ENCODE measurements at regions not wholly inside any gene's neighbourhood (a gene's known extent, or its start where the extent isn't known, plus 50 kb on each side); places are given as distances from the start of the nearest gene placed in this dataset.
"Not testable (repeated sequence)": the region's sequence is repeated elsewhere in the genome, so short reads cannot be mapped to it uniquely, and the experiment has no call there.

- H2BK5ac ChIP-seq (ENCODE audit: low read depth, low read length, poor library complexity, severe bottlenecking); H3K18ac ChIP-seq (ENCODE audit: low read depth in 1 of 2, low read length in 2 of 2); H2AK5ac ChIP-seq (ENCODE audit: low read length, severe bottlenecking); H3K27me3 ChIP-seq (ENCODE audit: control insufficient read depth in 1 of 2, insufficient read depth in 1 of 2, low read length in 2 of 2); H3K9ac ChIP-seq (ENCODE audit: low read length); H3K4me1 ChIP-seq (ENCODE audit: control insufficient read depth, insufficient read depth, low read depth, low read length); H3K14ac ChIP-seq (ENCODE audit: low read length in 2 of 2); H3K4me3 ChIP-seq (ENCODE audit: insufficient read depth in 1 of 2, low read depth in 1 of 2, low read length in 2 of 2); H3K23ac ChIP-seq (ENCODE audit: low read length in 2 of 2); H2AFZ ChIP-seq (ENCODE audit: low read depth, low read length); H3K36me3 ChIP-seq (ENCODE audit: control insufficient read depth in 1 of 2, insufficient read depth in 2 of 2, low read depth in 1 of 2, low read length in 2 of 2); DNase-seq; H2BK12ac ChIP-seq (ENCODE audit: low read length in 2 of 2); H3K27ac ChIP-seq (ENCODE audit: low read length, poor library complexity, severe bottlenecking); H3K9me3 ChIP-seq (ENCODE audit: control insufficient read depth, low read length); H3K4ac ChIP-seq (ENCODE audit: low read depth in 1 of 2, low read length in 2 of 2); H2BK15ac ChIP-seq (ENCODE audit: low read depth, poor library complexity, severe bottlenecking); H2BK120ac ChIP-seq (ENCODE audit: low read depth, low read length); H3K79me1 ChIP-seq (replicated peaks; ENCODE audit: low read length, poor library complexity, severe bottlenecking); H4K8ac ChIP-seq (ENCODE audit: low read length); H3K4me2 ChIP-seq (ENCODE audit: low read length, poor library complexity, severe bottlenecking): not testable (repeated sequence)
- WGBS = 94% methylated on average over 11 of the region's 11 CpGs
- H4K91ac ChIP-seq (ENCODE audit: low read length) = peak overlapping the region; percentile 68
These were observed 136.3 kb upstream of the PARD3 start for GRCh38 chr10:34951263-34951887.

GRCh38 chr10:34945951-34946522, 130.9 kb upstream of the PARD3 start:
- not testable (repeated sequence) for H3K9ac ChIP-seq (ENCODE audit: low read length); H3K4me1 ChIP-seq (ENCODE audit: control insufficient read depth, insufficient read depth, low read depth, low read length); H3K4ac ChIP-seq (ENCODE audit: low read depth in 1 of 2, low read length in 2 of 2); H3K23ac ChIP-seq (ENCODE audit: low read length in 2 of 2); H2BK12ac ChIP-seq (ENCODE audit: low read length in 2 of 2); H2BK5ac ChIP-seq (ENCODE audit: low read depth, low read length, poor library complexity, severe bottlenecking); H3K36me3 ChIP-seq (ENCODE audit: control insufficient read depth in 1 of 2, insufficient read depth in 2 of 2, low read depth in 1 of 2, low read length in 2 of 2); DNase-seq; H2BK120ac ChIP-seq (ENCODE audit: low read depth, low read length); H3K79me1 ChIP-seq (replicated peaks; ENCODE audit: low read length, poor library complexity, severe bottlenecking); H2BK15ac ChIP-seq (ENCODE audit: low read depth, poor library complexity, severe bottlenecking); H4K91ac ChIP-seq (ENCODE audit: low read length); H3K14ac ChIP-seq (ENCODE audit: low read length in 2 of 2); H3K4me2 ChIP-seq (ENCODE audit: low read length, poor library complexity, severe bottlenecking); H3K9me3 ChIP-seq (ENCODE audit: control insufficient read depth, low read length); H3K4me3 ChIP-seq (ENCODE audit: insufficient read depth in 1 of 2, low read depth in 1 of 2, low read length in 2 of 2); H3K27ac ChIP-seq (ENCODE audit: low read length, poor library complexity, severe bottlenecking); H4K8ac ChIP-seq (ENCODE audit: low read length); H2AK5ac ChIP-seq (ENCODE audit: low read length, severe bottlenecking); H3K18ac ChIP-seq (ENCODE audit: low read depth in 1 of 2, low read length in 2 of 2); H2AFZ ChIP-seq (ENCODE audit: low read depth, low read length)
- WGBS = 93% methylated on average over 9 of the region's 9 CpGs
- peaks cover 0 to 13% of the 10 kb centered on the region in 2 experiments for H3K27me3 ChIP-seq (ENCODE audit: control insufficient read depth in 1 of 2, insufficient read depth in 1 of 2, low read length in 2 of 2)

- Histone ChIP-seq H3K27ac (ENCODE audit: low read length, poor library complexity, severe bottlenecking) (no peak overlapping the region), H3K4ac (ENCODE audit: low read depth in 1 of 2, low read length in 2 of 2) (no peak overlapping the region), H3K9me3 (ENCODE audit: control insufficient read depth, low read length) (no peaks in the 10 kb centered on the region), H2AFZ (ENCODE audit: low read depth, low read length) (no peak overlapping the region), H2BK5ac (ENCODE audit: low read depth, low read length, poor library complexity, severe bottlenecking) (no peak overlapping the region), H2BK15ac (ENCODE audit: low read depth, poor library complexity, severe bottlenecking) (no peak overlapping the region), H4K8ac (ENCODE audit: low read length) (no peak overlapping the region), H3K9ac (ENCODE audit: low read length) (no peak overlapping the region), H2BK120ac (ENCODE audit: low read depth, low read length) (no peak overlapping the region), H3K18ac (ENCODE audit: low read depth in 1 of 2, low read length in 2 of 2) (peak overlapping the region in 1 of 2 experiments; percentile 49), H3K23ac (ENCODE audit: low read length in 2 of 2) (no peak overlapping the region), H3K4me1 (ENCODE audit: control insufficient read depth, insufficient read depth, low read depth, low read length) (peaks cover 2% of the 10 kb centered on the region), H4K91ac (ENCODE audit: low read length) (no peak overlapping the region), H2AK5ac (ENCODE audit: low read length, severe bottlenecking) (no peak overlapping the region), H3K79me1 (replicated peaks; ENCODE audit: low read length, poor library complexity, severe bottlenecking) (no peaks in the 10 kb centered on the region), H3K27me3 (ENCODE audit: control insufficient read depth in 1 of 2, insufficient read depth in 1 of 2, low read length in 2 of 2) (peaks cover 0 to 6% of the 10 kb centered on the region in 2 experiments), H2BK12ac (ENCODE audit: low read length in 2 of 2) (no peak overlapping the region), H3K4me3 (ENCODE audit: insufficient read depth in 1 of 2, low read depth in 1 of 2, low read length in 2 of 2) (no peak overlapping the region), H3K36me3 (ENCODE audit: control insufficient read depth in 1 of 2, insufficient read depth in 2 of 2, low read depth in 1 of 2, low read length in 2 of 2) (no peaks in the 10 kb centered on the region), H3K14ac (ENCODE audit: low read length in 2 of 2) (no peak overlapping the region), H3K4me2 (ENCODE audit: low read length, poor library complexity, severe bottlenecking) (no peak overlapping the region)
- DNase-seq = peak; percentile 36
- 85% methylated on average over 14 of the region's 14 CpGs for WGBS
These were observed 126.6 kb upstream of the PARD3 start for GRCh38 chr10:34941471-34942357.

GRCh38 chr10:34940436-34940835, 125.3 kb upstream of the PARD3 start:
- 90% methylated on average over 8 of the region's 8 CpGs for WGBS
- Histone ChIP-seq H2BK15ac (ENCODE audit: low read depth, poor library complexity, severe bottlenecking) (no peak overlapping the region), H3K79me1 (replicated peaks; ENCODE audit: low read length, poor library complexity, severe bottlenecking) (no peaks in the 10 kb centered on the region), H4K91ac (ENCODE audit: low read length) (no peak overlapping the region), H3K9ac (ENCODE audit: low read length) (no peak overlapping the region), H3K23ac (ENCODE audit: low read length in 2 of 2) (no peak overlapping the region), H3K27me3 (ENCODE audit: control insufficient read depth in 1 of 2, insufficient read depth in 1 of 2, low read length in 2 of 2) (peaks cover 0 to 2% of the 10 kb centered on the region in 2 experiments), H2AK5ac (ENCODE audit: low read length, severe bottlenecking) (no peak overlapping the region), H2BK5ac (ENCODE audit: low read depth, low read length, poor library complexity, severe bottlenecking) (no peak overlapping the region), H3K36me3 (ENCODE audit: control insufficient read depth in 1 of 2, insufficient read depth in 2 of 2, low read depth in 1 of 2, low read length in 2 of 2) (no peaks in the 10 kb centered on the region), H3K27ac (ENCODE audit: low read length, poor library complexity, severe bottlenecking) (no peak overlapping the region), H3K4me3 (ENCODE audit: insufficient read depth in 1 of 2, low read depth in 1 of 2, low read length in 2 of 2) (no peak overlapping the region), H3K9me3 (ENCODE audit: control insufficient read depth, low read length) (no peaks in the 10 kb centered on the region), H3K18ac (ENCODE audit: low read depth in 1 of 2, low read length in 2 of 2) (no peak overlapping the region), H2BK12ac (ENCODE audit: low read length in 2 of 2) (no peak overlapping the region), H3K4me2 (ENCODE audit: low read length, poor library complexity, severe bottlenecking) (no peak overlapping the region), H3K4me1 (ENCODE audit: control insufficient read depth, insufficient read depth, low read depth, low read length) (peaks cover 2% of the 10 kb centered on the region), H2AFZ (ENCODE audit: low read depth, low read length) (no peak overlapping the region), H3K14ac (ENCODE audit: low read length in 2 of 2) (no peak overlapping the region), H3K4ac (ENCODE audit: low read depth in 1 of 2, low read length in 2 of 2) (no peak overlapping the region), H2BK120ac (ENCODE audit: low read depth, low read length) (no peak overlapping the region), H4K8ac (ENCODE audit: low read length) (no peak overlapping the region)
- DNase-seq = no peak
